GM12872 (cell line): ENCODE measurements at regions not wholly inside any gene's neighbourhood (a gene's known extent, or its start where the extent isn't known, plus 50 kb on each side); places are given as distances from the start of the nearest gene placed in this dataset.

Experiments used
- CTCF ChIP-seq: IDR thresholded peaks from 3 replicates; pipeline ENCODE4 v1.5.1; 2011; ENCODE audit warnings: low read depth, mild to moderate bottlenecking, low read length, moderate library complexity; ENCODE audit not compliant: insufficient read depth

GRCh38 chr4:134645778-134646177 is 444.2 kb upstream of the PABPC4L start:
- no peak for TF ChIP-seq CTCF

GRCh38 chr4:134636338-134637051 is 434.9 kb upstream of the PABPC4L start:
- TF ChIP-seq CTCF, result no peak

- TF ChIP-seq CTCF, result no peak
These were observed 432.7 kb upstream of the PABPC4L start for GRCh38 chr4:134634301-134634700.

GRCh38 chr4:134632056-134632455 is 430.5 kb upstream of the PABPC4L start:
- no peak for TF ChIP-seq CTCF

- TF ChIP-seq CTCF, result no peak
These were observed 426.5 kb upstream of the PABPC4L start for GRCh38 chr4:134628066-134628465.

- no peak for TF ChIP-seq CTCF
These were observed 425.8 kb upstream of the PABPC4L start for GRCh38 chr4:134627366-134627765.

GRCh38 chr4:134624365-134624764 is 422.8 kb upstream of the PABPC4L start:
- no peak for TF ChIP-seq CTCF
